Mesodermal cell (in vitro differentiated cells): ENCODE measurements at regions not wholly inside any gene's neighbourhood (a gene's known extent, or its start where the extent isn't known, plus 50 kb on each side); places are given as distances from the start of the nearest gene placed in this dataset.

Source experiments
- H3K27ac ChIP-seq: 2 replicates; pipeline ENCODE4 v1.7.0; 2013; ENCODE audit warnings: mild to moderate bottlenecking, low read depth, low read length, moderate library complexity; ENCODE audit not compliant: severe bottlenecking
- H3K36me3 ChIP-seq: 2 replicates; pipeline ENCODE4 v1.7.1; 2013; ENCODE audit warnings: mild to moderate bottlenecking, low read length, moderate library complexity; ENCODE audit not compliant: control insufficient read depth, insufficient read depth
- H3K4me1 ChIP-seq: one replicate; pipeline ENCODE4 v1.7.1; 2013; ENCODE audit warnings: mild to moderate bottlenecking, low read length; ENCODE audit not compliant: insufficient read depth, control insufficient read depth, poor library complexity, severe bottlenecking
- H3K4me3 ChIP-seq: 2 replicates; pipeline ENCODE4 v1.7.0; 2013; ENCODE audit warnings: low read length, control low read depth, mild to moderate bottlenecking; ENCODE audit not compliant: insufficient read depth, poor library complexity, severe bottlenecking; ENCODE audit errors: extremely low read depth
- H3K9me3 ChIP-seq: 2 replicates; pipeline ENCODE4 v1.7.1; 2013; ENCODE audit warnings: mild to moderate bottlenecking, low read length, moderate library complexity; ENCODE audit not compliant: control insufficient read depth
- WGBS, 2 experiments: methylation state at CpG; one replicate each; pipeline ENCODE4 v1.1.5; 2013; ENCODE audit warnings: missing lambda C conversion rate in 2 of 2; ENCODE audit not compliant: insufficient coverage in 2 of 2; 5-methylcytosine and 5-hydroxymethylcytosine counted together

GRCh38 chr10:63921908-63922467 is 400.8 kb downstream of the REEP3 start:
- WGBS, 2 experiments: 87 to 100% methylated on average over 1 to 3 of the region's 4 CpGs

GRCh38 chr10:63922468-63923284 is 401.5 kb downstream of the REEP3 start:
- H3K27ac ChIP-seq: no peak overlapping the region
- H3K9me3 ChIP-seq: no peaks in the 10 kb centered on the region
- H3K36me3 ChIP-seq: no peaks in the 10 kb centered on the region
- H3K4me3 ChIP-seq: no peak overlapping the region
- WGBS, 2 experiments: 76 to 93% methylated on average over 2 of the region's 6 CpGs
- H3K4me1 ChIP-seq: peaks cover 6% of the 10 kb centered on the region

More at GRCh38 chr10:63921908-63922467, 400.8 kb downstream of the REEP3 start:
- H3K27ac ChIP-seq: no peak overlapping the region
- no peaks in the 10 kb centered on the region for H3K9me3 ChIP-seq
- peaks cover 8% of the 10 kb centered on the region for H3K4me1 ChIP-seq
- no peaks in the 10 kb centered on the region for H3K36me3 ChIP-seq
- no peak overlapping the region for H3K4me3 ChIP-seq

GRCh38 chr10:63929831-63930467 is 408.7 kb downstream of the REEP3 start:
- Histone ChIP-seq H3K4me1 (no peaks in the 10 kb centered on the region), H3K27ac (no peak overlapping the region), H3K36me3 (no peaks in the 10 kb centered on the region), H3K4me3 (no peak overlapping the region), H3K9me3 (no peaks in the 10 kb centered on the region)
- WGBS, 2 experiments: 71% methylated on average over 2 of the region's 4 CpGs; no CpG with 5 or more reads in 1 of the 2 experiments

GRCh38 chr10:63930584-63930983 is 409.4 kb downstream of the REEP3 start:
- Histone ChIP-seq H3K9me3 (no peaks in the 10 kb centered on the region), H3K4me3 (no peak overlapping the region), H3K4me1 (no peaks in the 10 kb centered on the region), H3K27ac (no peak overlapping the region), H3K36me3 (no peaks in the 10 kb centered on the region)
- WGBS, 2 experiments: 96% methylated on average over 3 of the region's 4 CpGs; no CpG with 5 or more reads in 1 of the 2 experiments

- no peaks in the 10 kb centered on the region for H3K36me3 ChIP-seq
- no peak overlapping the region for H3K4me3 ChIP-seq
- no peaks in the 10 kb centered on the region for H3K4me1 ChIP-seq
- no peaks in the 10 kb centered on the region for H3K9me3 ChIP-seq
- no peak overlapping the region for H3K27ac ChIP-seq
- 100% methylated on average over 1 of the region's 2 CpGs; no CpG with 5 or more reads in 1 of the 2 experiments for WGBS, 2 experiments
Observed at GRCh38 chr10:63935705-63936104, 414.5 kb downstream of the REEP3 start.

GRCh38 chr10:63940277-63940922 is 419.2 kb downstream of the REEP3 start:
- no peak overlapping the region for H3K27ac ChIP-seq
- 86% methylated on average over 1 of the region's 1 CpG; no CpG with 5 or more reads in 1 of the 2 experiments for WGBS, 2 experiments
- H3K4me3 ChIP-seq: no peak overlapping the region
- H3K9me3 ChIP-seq: no peaks in the 10 kb centered on the region
- no peaks in the 10 kb centered on the region for H3K36me3 ChIP-seq
- H3K4me1 ChIP-seq: peaks cover 7% of the 10 kb centered on the region

- Histone ChIP-seq H3K4me1 (no peaks in the 10 kb centered on the region), H3K9me3 (no peaks in the 10 kb centered on the region), H3K36me3 (no peaks in the 10 kb centered on the region), H3K4me3 (no peak overlapping the region), H3K27ac (no peak overlapping the region)
- WGBS, 2 experiments: no CpG with 5 or more reads among the region's 2 CpGs
Observed at GRCh38 chr10:63964406-63964805, 443.2 kb downstream of the REEP3 start.

GRCh38 chr10:63965846-63966245 is 444.6 kb downstream of the REEP3 start:
- H3K27ac ChIP-seq: no peak overlapping the region
- H3K4me1 ChIP-seq: no peaks in the 10 kb centered on the region
- H3K9me3 ChIP-seq: no peaks in the 10 kb centered on the region
- H3K4me3 ChIP-seq: no peak overlapping the region
- no peaks in the 10 kb centered on the region for H3K36me3 ChIP-seq
- no CpG with 5 or more reads among the region's 4 CpGs for WGBS, 2 experiments

GRCh38 chr10:63972949-63973827 is 452.0 kb downstream of the REEP3 start:
- no peaks in the 10 kb centered on the region for H3K36me3 ChIP-seq
- no peaks in the 10 kb centered on the region for H3K9me3 ChIP-seq
- no peaks in the 10 kb centered on the region for H3K4me1 ChIP-seq
- no peak overlapping the region for H3K27ac ChIP-seq
- H3K4me3 ChIP-seq: no peak overlapping the region
- WGBS, 2 experiments: 94 to 95% methylated on average over 44 to 51 of the region's 51 CpGs

GRCh38 chr10:63976538-63976937 is 455.3 kb downstream of the REEP3 start:
- no peaks in the 10 kb centered on the region for H3K4me1 ChIP-seq
- H3K36me3 ChIP-seq: no peaks in the 10 kb centered on the region
- no peaks in the 10 kb centered on the region for H3K9me3 ChIP-seq
- no peak overlapping the region for H3K27ac ChIP-seq
- 38 to 49% methylated on average over 5 of the region's 5 CpGs for WGBS, 2 experiments
- no peak overlapping the region for H3K4me3 ChIP-seq
